Activated T-cell treated with anti-CD3 and anti-CD28 coated beads, Interleukin-2, amount 50 U/mL, for 4 hours (primary cell): ENCODE measurements at regions not wholly inside any gene's neighbourhood (a gene's known extent, or its start where the extent isn't known, plus 50 kb on each side); places are given as distances from the start of the nearest gene placed in this dataset.

Source experiments
- ATAC-seq, 2 donors: fragments of 200-7000 bp; cut with Tn5 transposase; one replicate each; pipeline ENCODE4 v1.10.0; 2021
- DNase-seq: peaks from one replicate; pipeline ENCODE4 v3.0.0-alpha.2; 2020
- H3K27me3 Mint-ChIP-seq: one replicate; pipeline ENCODE4 v1.8.0; 2021; ENCODE audit warnings: low read depth, mixed read lengths
- H3K36me3 Mint-ChIP-seq: one replicate; pipeline ENCODE4 v1.8.0; 2022; ENCODE audit warnings: mixed read lengths; ENCODE audit not compliant: insufficient read depth
- H3K4me1 Mint-ChIP-seq: one replicate; pipeline ENCODE4 v1.8.0; 2021; ENCODE audit warnings: low read depth, mixed read lengths
- H3K4me3 Mint-ChIP-seq: one replicate; pipeline ENCODE4 v1.8.0; 2021; ENCODE audit warnings: mild to moderate bottlenecking, moderate library complexity, mixed read lengths
- H3K9me3 Mint-ChIP-seq: one replicate; pipeline ENCODE4 v1.8.0; 2021; ENCODE audit warnings: mixed read lengths

DNA sequence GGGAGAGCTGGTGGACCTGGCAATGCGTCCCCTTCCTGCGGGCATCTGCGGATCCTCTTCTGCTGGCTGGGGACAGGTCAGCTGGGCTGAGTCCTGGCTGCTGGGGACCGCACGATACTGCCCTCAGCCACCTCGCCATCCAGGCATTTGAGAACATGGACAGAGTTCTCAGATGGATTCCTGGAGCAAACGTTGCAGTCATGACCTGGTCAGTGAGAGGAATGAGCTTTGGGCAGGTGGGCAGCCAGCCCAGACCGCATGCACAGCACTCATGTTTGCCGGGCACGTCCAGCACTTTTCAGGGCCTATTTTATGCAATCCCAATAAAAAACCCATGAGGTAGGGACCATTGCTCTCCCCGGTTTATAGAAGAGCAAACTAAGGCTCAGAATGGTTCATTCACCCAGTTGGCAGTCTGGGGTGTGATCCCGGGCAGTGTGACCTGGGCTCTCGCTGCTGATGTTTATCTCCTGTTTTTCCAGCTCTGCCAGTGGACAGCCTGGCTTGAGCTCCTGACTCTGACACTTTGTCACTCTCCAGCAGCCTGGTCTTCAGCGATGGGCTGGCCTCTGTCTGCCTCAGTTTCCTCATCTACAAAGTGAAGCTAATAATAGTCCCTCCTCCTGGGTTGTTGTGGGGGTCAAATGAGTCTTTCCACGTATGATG is 294.7 kb downstream of the IRF8 start:
- H3K4me3 Mint-ChIP-seq: no peak overlapping the region
- H3K36me3 Mint-ChIP-seq: no peaks in the 10 kb centered on the region
- ATAC-seq: no peak
- peaks cover 45% of the 10 kb centered on the region for H3K27me3 Mint-ChIP-seq
- DNase-seq: no peak
- H3K4me1 Mint-ChIP-seq: no peaks in the 10 kb centered on the region
- H3K9me3 Mint-ChIP-seq: no peaks in the 10 kb centered on the region

DNA sequence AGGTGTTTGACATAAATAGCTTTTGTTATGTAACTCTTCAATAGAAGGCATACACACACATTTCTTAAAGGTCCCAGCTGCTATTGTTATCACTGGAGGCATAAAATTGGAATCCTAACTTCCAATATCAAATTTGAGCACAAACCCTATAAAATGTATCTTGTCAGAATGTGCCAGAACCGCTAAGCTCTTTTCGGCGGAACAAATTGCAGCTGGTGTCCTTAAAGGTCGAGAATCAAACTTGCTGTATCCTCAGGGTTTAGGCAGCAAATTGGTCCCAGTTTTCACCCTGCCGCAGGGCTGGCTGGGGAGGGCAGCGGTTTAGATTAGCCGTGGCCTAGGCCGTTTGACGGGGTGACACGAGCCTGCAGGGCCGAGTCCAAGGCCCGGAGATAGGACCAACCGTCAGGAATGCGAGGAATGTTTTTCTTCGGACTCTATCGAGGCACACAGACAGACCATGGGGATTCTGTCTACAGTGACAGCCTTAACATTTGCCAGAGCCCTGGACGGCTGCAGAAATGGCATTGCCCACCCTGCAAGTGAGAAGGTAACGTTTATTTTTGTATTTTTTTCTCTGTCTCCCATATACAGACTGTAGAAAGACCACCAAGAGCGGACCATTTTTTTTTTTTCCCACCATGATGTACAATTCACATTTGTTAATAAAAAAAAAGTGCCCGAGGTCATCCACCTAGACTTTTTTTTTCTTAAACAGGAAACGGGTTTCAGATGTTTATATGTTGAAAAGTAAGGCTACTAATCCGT is 297.1 kb downstream of the IRF8 start:
- Mint-ChIP-seq H3K9me3 (no peaks in the 10 kb centered on the region), H3K4me1 (no peaks in the 10 kb centered on the region), H3K27me3 (peaks cover 68% of the 10 kb centered on the region), H3K4me3 (no peak overlapping the region), H3K36me3 (no peaks in the 10 kb centered on the region)
- ATAC-seq: no peak
- no peak for DNase-seq

DNA sequence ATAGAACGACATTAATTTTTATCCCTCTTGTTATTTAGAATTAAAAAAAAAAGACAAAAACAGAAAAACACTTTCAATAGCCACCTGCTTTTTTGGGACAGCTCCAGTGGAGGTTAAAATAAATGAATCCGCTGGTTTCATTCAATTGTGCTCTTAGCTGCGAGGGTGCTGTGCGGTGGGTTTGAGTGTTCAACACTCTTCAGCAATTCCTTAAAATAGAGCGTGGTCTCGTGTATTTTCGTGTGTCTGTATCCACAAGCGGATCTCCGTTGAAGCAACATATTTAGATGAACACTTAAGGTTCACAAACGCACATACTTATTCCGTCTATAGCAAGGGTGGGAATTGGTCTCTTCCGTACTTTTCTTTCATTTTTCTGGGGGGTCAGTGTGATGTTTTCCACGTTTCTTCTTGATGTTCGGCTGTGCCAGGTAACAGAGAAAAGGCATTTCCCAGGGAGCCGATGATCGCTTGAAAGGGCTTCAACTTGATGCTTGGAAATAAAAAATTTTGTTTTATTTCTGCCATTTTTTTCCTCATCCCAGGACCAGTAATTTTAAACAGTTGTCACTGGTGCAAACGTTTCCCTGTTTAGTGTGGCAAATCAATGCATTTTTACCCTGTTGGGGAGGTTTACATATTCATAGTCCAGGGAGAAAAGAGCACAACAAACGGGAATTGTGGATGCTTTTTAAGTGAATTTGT is 297.9 kb downstream of the IRF8 start:
- H3K4me1 Mint-ChIP-seq: no peaks in the 10 kb centered on the region
- ATAC-seq (no peak), DNase-seq (no peak)
- no peaks in the 10 kb centered on the region for H3K9me3 Mint-ChIP-seq
- no peak overlapping the region for H3K4me3 Mint-ChIP-seq
- H3K27me3 Mint-ChIP-seq: peaks cover 74% of the 10 kb centered on the region
- H3K36me3 Mint-ChIP-seq: no peaks in the 10 kb centered on the region

DNA sequence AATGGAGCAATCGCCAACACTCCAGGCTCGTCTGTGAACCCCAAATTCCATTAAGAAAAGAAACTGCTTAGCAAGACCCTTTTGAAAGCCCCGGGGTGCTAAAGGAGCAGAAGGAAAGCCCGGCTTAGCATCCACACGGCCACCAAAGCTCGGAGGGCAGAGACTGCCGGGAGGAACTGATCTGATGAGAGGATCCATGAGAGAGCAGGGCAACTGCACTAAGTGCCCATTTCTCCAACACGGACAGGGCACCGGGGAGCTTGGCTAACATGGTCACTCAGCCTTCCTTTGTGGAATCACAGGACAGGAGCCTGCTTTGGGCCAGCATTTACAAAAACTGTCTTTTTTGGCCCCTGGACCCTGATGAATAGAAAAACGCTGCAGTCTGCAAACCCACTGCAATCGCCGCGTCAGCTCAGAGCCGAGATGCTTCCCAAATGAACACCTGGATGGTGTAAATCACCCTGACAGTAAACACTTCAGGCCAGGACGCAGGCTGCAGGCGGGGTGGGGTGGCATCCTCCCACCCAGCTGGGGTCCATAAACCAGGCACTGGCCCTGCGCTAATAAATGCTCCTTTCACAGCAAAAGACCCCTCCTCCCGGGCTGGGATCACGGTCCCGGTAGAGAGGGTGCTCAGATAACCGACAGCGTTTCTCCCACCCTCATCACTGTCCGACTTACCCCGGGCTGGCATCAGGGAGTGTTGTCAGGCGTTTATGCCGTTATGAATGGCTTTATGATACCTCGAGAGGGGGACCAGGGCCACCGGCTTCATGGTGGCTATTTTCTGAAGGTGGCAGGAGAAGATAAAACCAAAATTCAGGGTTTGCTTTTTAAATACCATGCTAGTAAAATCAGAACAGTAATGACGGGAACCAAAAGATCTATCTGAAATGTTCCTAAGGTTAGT is 299.5 kb downstream of the IRF8 start:
- Mint-ChIP-seq H3K9me3 (no peaks in the 10 kb centered on the region), H3K4me1 (no peaks in the 10 kb centered on the region), H3K27me3 (peaks cover 63% of the 10 kb centered on the region), H3K4me3 (no peak overlapping the region), H3K36me3 (no peaks in the 10 kb centered on the region)
- no peak for ATAC-seq
- DNase-seq: no peak

DNA sequence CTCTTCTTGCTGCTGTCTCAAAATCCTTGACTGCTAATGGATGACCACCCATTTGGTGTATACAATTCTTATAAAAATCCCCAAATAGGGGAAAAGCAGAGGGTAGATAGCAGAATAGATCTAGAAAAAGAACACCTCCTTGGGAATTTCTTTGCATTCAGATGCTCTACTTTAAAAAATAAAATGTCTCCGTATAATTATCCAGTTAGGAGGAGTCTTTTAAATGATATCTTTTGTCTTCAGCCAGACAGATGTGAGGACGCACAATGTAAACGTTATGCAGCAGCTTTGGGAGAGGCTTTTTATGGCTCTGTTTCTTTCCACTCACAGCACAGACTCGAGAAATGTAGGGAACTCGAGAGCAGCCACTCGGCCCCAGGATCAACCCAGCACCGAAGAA is 300.2 kb downstream of the IRF8 start:
- Mint-ChIP-seq H3K36me3 (no peaks in the 10 kb centered on the region), H3K27me3 (peaks cover 62% of the 10 kb centered on the region), H3K4me1 (no peaks in the 10 kb centered on the region), H3K4me3 (no peak overlapping the region), H3K9me3 (no peaks in the 10 kb centered on the region)
- no peak for ATAC-seq
- no peak for DNase-seq

DNA sequence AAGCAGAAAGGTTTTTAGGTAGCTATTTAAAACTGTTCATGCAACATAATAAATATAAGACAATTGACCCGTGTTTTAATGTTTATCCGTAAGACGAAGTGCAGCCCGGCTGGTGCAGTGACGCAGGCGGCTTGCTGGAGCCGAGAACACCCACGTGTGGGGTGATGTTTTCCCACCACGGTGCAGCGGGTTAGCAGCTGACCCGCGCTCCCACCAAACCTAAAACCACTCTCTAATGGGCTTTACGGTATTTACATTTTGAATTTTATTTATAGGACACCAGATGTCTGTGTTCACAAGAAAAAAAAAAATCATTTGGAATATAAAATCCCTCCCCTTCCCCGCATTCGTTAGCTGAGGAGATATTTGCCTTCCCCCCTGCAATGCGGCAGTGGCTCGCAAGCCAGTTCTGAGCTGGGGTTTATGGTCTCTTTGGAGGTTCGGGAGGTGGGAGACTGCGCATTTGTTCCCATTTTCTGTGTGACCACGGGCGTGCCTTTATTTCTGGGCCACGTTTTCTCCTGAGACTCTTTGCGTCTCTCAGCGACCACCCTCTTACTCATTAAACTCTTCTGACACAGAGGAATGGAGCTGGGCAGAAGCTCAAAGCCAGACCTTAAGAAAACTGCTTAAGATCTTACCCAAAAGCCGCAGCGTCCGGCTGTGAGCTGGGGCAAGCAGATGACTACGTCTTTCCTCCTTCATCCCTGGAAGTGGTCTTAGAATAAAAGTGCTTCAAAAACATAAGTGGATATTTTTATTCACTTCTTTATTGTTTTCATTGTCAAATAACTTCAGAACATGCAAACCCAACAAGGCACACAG is 301.1 kb downstream of the IRF8 start:
- H3K36me3 Mint-ChIP-seq: no peaks in the 10 kb centered on the region
- no peaks in the 10 kb centered on the region for H3K9me3 Mint-ChIP-seq
- H3K4me3 Mint-ChIP-seq: no peak overlapping the region
- ATAC-seq (no peak), DNase-seq (no peak)
- no peaks in the 10 kb centered on the region for H3K4me1 Mint-ChIP-seq
- H3K27me3 Mint-ChIP-seq: peaks cover 55% of the 10 kb centered on the region

DNA sequence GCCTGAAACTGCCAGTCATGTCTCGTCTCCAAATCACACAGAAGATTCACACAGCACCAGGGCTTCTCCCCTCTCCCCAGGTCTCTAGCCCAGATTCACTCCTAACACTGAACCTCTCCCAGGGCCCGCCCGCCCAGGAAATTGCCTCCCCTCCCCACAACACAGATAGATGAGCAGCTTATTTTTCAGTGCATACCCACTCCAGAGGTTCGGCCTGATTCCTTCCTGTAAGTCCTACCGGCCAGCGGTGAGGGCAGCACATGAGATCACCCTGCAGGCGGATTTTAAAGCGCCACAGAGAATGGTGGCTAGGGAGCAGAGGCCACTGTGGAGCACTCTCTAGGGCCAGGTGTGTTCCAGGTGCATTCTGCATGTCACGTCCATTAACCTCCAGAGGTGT is 301.8 kb downstream of the IRF8 start:
- no peaks in the 10 kb centered on the region for H3K9me3 Mint-ChIP-seq
- no peaks in the 10 kb centered on the region for H3K4me1 Mint-ChIP-seq
- ATAC-seq: no peak
- no peak for DNase-seq
- peaks cover 52% of the 10 kb centered on the region for H3K27me3 Mint-ChIP-seq
- H3K36me3 Mint-ChIP-seq: no peaks in the 10 kb centered on the region
- H3K4me3 Mint-ChIP-seq: no peak overlapping the region

DNA sequence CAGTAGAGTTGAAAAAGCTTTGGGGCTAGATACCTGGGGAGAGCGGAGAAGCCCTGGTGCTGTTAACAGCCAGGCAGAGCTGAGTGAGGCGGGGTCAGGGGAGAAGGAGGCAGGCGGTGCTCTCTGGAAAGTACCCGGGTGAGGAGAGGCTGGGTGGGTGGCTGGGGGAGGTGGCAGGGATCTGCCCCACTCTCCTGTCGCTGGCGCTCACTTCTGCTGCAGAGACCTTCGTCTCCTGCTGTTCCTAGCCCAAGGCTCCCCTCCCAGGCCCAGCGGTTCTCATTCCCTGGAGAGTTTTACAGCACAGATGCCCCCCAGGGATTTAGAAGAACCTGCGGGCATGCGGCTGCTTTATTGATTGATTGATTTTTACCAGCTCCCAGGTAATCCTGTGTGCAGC is 302.8 kb downstream of the IRF8 start:
- no peak overlapping the region for H3K4me3 Mint-ChIP-seq
- H3K36me3 Mint-ChIP-seq: no peaks in the 10 kb centered on the region
- no peak for ATAC-seq
- no peaks in the 10 kb centered on the region for H3K9me3 Mint-ChIP-seq
- no peaks in the 10 kb centered on the region for H3K4me1 Mint-ChIP-seq
- peaks cover 42% of the 10 kb centered on the region for H3K27me3 Mint-ChIP-seq
- DNase-seq: no peak

DNA sequence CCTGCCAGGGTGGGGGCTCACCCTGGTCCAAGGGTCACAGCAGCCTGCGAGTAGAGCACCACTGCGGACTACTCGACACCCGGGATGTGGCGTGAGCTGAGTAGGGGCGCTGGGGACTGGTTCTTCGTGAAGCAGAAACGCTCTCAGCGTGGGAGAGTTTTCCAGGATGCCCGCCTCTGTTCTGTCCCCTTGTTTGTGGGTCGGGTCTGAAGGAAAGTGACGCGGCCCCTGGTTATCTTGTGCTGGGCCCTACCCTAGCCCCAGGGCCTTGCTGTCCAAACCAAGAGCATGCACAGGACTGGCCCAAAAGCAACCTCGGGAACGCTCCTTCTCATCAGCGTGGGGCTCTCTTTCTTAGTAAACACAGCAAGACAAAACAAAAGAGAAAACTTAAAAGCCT is 303.3 kb downstream of the IRF8 start:
- ATAC-seq (no peak), DNase-seq (no peak)
- Mint-ChIP-seq H3K36me3 (no peaks in the 10 kb centered on the region), H3K4me3 (no peak overlapping the region), H3K9me3 (no peaks in the 10 kb centered on the region), H3K27me3 (peaks cover 40% of the 10 kb centered on the region), H3K4me1 (no peaks in the 10 kb centered on the region)

DNA sequence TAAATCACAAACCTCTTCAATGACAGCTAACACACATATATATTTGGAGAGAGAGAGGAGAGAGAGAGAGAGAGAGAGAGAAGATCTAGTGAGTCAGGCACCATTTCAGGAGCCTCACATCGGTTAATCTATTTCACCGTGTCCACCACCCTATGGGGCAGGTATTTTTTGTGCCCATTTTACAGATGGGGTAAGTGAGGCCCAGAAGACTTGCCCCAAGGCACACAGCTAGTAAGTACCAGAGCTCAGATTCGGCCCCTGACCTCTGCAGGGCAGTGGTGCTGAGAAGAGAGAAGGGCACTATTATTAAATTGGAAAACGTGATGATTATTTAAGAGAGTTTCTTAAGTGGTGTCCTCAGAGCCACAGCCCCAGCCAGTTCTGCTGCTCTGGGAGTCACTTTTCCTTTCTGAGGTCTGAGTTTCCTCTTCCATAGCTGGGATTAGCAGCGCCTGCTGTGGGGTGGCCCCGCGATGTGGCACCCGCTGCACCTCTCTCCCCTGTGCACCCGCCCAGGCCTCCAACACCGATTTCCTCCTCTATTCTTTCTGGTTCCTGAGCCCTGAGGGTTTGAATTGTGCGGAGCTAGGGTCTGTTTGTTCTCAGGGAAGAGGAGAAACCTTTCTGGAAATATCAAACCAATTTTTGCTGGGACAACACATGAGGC is 303.9 kb downstream of the IRF8 start:
- Mint-ChIP-seq H3K9me3 (no peaks in the 10 kb centered on the region), H3K27me3 (peaks cover 39% of the 10 kb centered on the region), H3K36me3 (no peaks in the 10 kb centered on the region), H3K4me1 (no peaks in the 10 kb centered on the region), H3K4me3 (no peak overlapping the region)
- no peak for ATAC-seq
- no peak for DNase-seq

DNA sequence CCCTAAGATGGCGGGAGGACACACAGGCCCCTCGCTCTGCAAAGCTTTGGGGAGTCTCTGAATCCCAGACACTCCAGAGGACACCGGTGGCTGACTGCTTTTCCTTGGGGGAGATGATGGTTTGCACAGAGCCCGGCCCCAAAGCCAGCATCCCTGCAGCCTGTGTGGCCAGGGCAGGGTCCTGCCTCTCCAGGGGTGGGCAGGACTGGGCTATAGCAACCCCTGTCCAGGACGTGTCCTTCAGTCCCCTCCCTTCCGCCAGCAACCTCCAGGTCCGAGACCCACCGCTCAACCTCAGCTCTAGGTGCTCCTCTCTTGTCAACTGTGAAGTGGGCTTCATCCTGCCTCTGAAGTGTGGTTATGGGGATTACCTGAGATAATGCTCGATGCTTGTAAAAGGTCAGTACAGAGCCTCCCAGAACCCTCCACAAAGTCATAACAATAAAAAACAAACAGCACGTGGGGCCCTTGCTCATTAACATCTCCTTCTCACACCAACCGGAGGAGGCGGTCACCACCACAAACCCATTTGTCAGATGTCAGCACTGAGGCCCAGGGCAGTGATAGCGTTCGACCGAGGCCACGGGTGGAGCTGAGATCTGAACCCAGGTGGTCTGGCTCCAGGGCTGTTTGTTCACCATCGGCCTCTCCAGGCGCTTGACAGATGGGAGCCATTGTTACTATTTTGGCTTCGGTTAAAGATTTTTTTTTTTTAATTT is 304.8 kb downstream of the IRF8 start:
- ATAC-seq: no peak
- no peaks in the 10 kb centered on the region for H3K36me3 Mint-ChIP-seq
- peaks cover 32% of the 10 kb centered on the region for H3K27me3 Mint-ChIP-seq
- H3K4me1 Mint-ChIP-seq: no peaks in the 10 kb centered on the region
- H3K4me3 Mint-ChIP-seq: no peak overlapping the region
- no peaks in the 10 kb centered on the region for H3K9me3 Mint-ChIP-seq
- DNase-seq: no peak

DNA sequence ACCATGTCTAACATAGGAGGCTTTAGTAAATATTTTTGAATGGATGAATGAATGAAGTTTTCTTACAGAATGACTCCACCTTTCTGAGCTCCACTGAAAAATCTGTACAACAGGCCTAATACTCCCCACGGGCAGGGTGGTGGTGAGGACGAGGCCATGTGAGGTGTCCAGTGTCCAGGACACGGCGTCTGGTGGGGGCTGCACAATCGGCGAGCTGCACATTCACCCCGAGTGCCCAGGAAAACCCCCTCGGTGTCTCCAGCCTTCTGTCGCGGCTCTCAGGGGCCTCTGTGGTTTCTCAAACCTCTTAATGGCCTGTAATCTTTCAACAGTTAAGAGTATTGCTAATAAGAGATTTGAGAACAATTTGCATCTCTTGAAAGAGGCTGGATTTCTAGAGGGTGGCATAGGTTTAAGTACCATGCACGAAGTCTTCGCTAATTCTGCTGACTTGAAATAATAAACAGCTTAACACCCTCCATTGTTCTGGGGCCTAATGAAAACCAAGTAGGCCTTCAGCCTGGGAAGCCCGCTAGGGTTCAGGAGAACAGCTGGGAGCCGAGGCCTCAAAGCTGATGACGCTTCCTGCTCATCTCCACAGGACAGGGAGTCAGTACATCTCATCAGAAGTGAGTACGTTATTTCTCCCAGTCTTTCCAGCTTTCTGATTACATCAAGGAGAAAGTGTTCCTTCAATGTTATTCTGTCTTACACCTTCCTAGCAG is 304.6 kb upstream of the FOXF1 start:
- ATAC-seq (no peak), DNase-seq (no peak)
- Mint-ChIP-seq H3K27me3 (peaks cover 12% of the 10 kb centered on the region), H3K4me3 (no peak overlapping the region), H3K4me1 (no peaks in the 10 kb centered on the region), H3K36me3 (no peaks in the 10 kb centered on the region), H3K9me3 (no peaks in the 10 kb centered on the region)
